ENCODE measurements at regions not wholly inside any gene's neighbourhood (a gene's known extent, or its start where the extent isn't known, plus 50 kb on each side); places are given as distances from the start of the nearest gene placed in this dataset.

DNA sequence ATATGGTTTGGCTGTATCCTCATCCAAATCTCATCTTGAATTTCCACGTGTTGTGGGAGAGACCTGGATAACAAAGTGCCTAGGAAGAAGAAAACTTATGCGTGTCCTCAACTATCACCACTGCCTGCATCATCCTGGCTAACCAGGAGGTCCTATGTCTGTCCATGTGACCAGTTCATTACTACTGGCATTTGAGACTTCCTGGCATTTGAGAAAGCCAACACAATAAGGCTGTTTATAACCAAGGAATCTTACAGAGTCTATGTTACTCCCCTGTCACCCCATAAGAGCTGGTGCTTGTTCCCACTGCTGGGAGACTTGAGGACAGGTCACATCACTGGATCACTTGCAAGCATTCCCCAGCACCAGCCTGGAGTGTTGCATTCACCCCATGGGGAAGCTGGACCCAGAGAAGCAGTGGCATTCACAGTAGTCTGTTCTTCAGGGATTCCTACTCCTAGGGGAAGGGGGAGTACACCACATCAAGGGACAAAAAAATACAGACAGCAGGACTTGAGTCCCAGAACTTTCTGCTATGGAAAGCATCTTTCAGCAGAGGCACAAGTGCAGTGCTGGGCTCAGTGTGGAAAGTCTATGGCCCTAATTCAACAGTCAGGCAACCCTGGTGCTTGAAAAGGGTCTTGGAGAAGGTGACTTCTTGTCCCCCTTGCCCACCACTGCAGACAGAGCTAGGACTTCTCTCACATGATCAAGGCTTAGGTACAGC is 717.1 kb downstream of the SEMA5A start:
- intact Hi-C loops (cut with DNase I) = no loop called here
- no peaks in the 10 kb centered on the region for H3K9me3 ChIP-seq (replicated peaks in 1 of 3)
- H3K4me1 ChIP-seq (replicated peaks in 1 of 2) = no peaks in the 10 kb centered on the region
- H3K27me3 ChIP-seq = no peaks in the 10 kb centered on the region
- H3K36me3 ChIP-seq (replicated peaks in 1 of 2) = no peaks in the 10 kb centered on the region
- H3K4me3 ChIP-seq = no peak overlapping the region
- H3K27ac ChIP-seq = peak overlapping the region in 1 of 5 donors; percentile 45
- no peak for DNase-seq
- 85 to 88% (median 87%) methylated on average over 2 of the region's 2 CpGs for WGBS, 4 donors
- TF ChIP-seq, protein P1, sequence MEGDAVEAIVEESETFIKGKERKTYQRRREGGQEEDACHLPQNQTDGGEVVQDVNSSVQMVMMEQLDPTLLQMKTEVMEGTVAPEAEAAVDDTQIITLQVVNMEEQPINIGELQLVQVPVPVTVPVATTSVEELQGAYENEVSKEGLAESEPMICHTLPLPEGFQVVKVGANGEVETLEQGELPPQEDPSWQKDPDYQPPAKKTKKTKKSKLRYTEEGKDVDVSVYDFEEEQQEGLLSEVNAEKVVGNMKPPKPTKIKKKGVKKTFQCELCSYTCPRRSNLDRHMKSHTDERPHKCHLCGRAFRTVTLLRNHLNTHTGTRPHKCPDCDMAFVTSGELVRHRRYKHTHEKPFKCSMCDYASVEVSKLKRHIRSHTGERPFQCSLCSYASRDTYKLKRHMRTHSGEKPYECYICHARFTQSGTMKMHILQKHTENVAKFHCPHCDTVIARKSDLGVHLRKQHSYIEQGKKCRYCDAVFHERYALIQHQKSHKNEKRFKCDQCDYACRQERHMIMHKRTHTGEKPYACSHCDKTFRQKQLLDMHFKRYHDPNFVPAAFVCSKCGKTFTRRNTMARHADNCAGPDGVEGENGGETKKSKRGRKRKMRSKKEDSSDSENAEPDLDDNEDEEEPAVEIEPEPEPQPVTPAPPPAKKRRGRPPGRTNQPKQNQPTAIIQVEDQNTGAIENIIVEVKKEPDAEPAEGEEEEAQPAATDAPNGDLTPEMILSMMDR (IDR thresholded peaks at IDR 0.05) = no peak
- TF ChIP-seq POLR2A (IDR thresholded peaks at IDR 0.05) = no peak

DNA sequence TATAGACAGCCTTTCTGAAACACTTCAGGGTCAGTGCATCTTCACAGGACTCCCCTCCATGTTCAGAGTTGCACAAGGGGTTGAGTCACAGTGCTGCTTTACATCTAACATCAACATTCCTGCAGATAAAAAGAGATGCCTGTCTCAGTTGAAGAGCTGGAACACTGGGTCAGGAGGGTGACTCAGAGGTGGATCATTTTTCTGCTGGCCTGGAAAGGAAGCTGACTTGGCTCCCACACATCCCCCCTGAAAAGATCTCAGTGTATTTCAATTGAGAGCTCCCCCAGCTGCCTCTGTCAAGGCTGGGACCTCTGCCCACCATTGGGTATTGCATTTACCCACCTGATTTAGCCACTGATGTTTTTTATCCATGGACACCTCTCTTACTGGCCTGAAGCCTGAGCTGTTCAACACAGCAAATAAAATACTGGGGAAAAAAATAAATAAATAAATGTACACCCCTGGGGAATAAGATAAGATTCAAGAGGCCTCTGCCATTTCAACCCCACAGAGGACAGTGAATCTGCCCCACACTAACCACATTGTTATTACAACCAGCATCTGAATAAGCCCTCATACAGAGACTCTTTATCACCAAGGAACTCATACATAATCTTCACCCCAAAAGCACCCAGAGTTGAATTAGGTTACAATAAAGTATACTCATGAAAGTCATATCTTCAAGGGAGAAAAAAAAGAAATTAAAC is 716.4 kb downstream of the SEMA5A start:
- intact Hi-C loops (cut with DNase I) = no loop called here

DNA sequence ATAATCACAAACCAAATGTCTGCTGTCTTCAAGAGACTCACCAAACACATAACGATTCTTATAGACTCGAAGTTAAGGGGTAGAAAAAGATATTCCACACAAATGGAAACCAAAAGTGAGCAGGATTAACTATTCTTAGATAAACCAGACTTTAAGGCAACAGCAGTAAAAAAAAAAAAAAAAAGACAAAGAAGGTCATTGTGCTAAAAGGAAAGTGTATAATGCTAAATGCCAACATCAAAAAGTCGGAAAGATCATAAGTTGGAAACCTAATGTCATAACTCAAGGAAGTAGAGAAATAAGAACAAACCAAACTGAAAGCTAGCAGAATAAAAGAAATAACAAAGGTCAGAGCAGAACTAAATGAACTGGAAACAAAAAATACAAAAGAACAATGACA is 714.6 kb downstream of the SEMA5A start:
- intact Hi-C loops (cut with DNase I) = no loop called here
- WGBS, 4 donors = 65 to 74% (median 70%) methylated on average over 3 of the region's 3 CpGs

More for the DNA sequence above, 716.4 kb downstream of the SEMA5A start:
- no peak for TF ChIP-seq POLR2A (IDR thresholded peaks at IDR 0.05)
- TF ChIP-seq, protein P1 (IDR thresholded peaks at IDR 0.05) = no peak
- H3K9me3 ChIP-seq (replicated peaks in 1 of 3) = no peaks in the 10 kb centered on the region
- H3K4me1 ChIP-seq (replicated peaks in 1 of 2) = no peaks in the 10 kb centered on the region
- H3K36me3 ChIP-seq (replicated peaks in 1 of 2) = no peaks in the 10 kb centered on the region
- peak overlapping the region in 1 of 5 donors; percentile 45 for H3K27ac ChIP-seq
- H3K27me3 ChIP-seq = no peaks in the 10 kb centered on the region
- peak in 4 of 7 donors; percentile 15 to 27 (median 20) for DNase-seq
- no peak overlapping the region for H3K4me3 ChIP-seq

DNA sequence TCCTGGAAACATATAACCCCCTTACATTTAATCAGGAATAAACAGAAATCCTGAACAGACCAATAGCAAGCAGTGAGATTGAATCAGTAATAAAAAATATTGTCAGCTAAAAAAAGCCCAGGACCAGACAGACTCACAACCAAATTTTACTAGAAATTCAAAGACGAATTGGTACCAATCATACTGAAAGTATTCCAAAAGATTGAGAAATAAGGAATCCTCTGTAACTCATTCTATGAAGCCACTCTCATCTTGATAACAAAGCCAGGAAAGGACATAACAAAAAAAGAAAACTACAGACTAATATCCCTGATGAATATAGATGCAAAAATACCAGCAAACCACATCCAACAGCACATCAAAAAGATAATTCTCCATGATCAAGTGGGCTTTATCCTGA is 714.0 kb downstream of the SEMA5A start:
- 43 to 51% (median 47%) methylated on average over 1 of the region's 1 CpG for WGBS, 4 donors
- H3K27ac ChIP-seq = no peak overlapping the region
- no peaks in the 10 kb centered on the region for H3K36me3 ChIP-seq (replicated peaks in 1 of 2)
- TF ChIP-seq POLR2A (IDR thresholded peaks at IDR 0.05) = no peak
- DNase-seq = no peak
- H3K27me3 ChIP-seq = no peaks in the 10 kb centered on the region
- intact Hi-C loops (cut with DNase I) = no loop called here
- H3K4me1 ChIP-seq (replicated peaks in 1 of 2) = no peaks in the 10 kb centered on the region
- no peak overlapping the region for H3K4me3 ChIP-seq
- no peaks in the 10 kb centered on the region for H3K9me3 ChIP-seq (replicated peaks in 1 of 3)

More for the DNA sequence above, 714.6 kb downstream of the SEMA5A start:
- Histone ChIP-seq H3K36me3 (replicated peaks in 1 of 2) (no peaks in the 10 kb centered on the region), H3K27ac (no peak overlapping the region), H3K27me3 (no peaks in the 10 kb centered on the region), H3K4me3 (no peak overlapping the region), H3K4me1 (replicated peaks in 1 of 2) (no peaks in the 10 kb centered on the region), H3K9me3 (replicated peaks in 1 of 3) (no peaks in the 10 kb centered on the region)
- DNase-seq = no peak
- TF ChIP-seq, protein P1 (IDR thresholded peaks at IDR 0.05) = no peak
- no peak for TF ChIP-seq POLR2A (IDR thresholded peaks at IDR 0.05)
